ENCODE measurements at regions not wholly inside any gene's neighbourhood (a gene's known extent, or its start where the extent isn't known, plus 50 kb on each side); places are given as distances from the start of the nearest gene placed in this dataset.

DNA sequence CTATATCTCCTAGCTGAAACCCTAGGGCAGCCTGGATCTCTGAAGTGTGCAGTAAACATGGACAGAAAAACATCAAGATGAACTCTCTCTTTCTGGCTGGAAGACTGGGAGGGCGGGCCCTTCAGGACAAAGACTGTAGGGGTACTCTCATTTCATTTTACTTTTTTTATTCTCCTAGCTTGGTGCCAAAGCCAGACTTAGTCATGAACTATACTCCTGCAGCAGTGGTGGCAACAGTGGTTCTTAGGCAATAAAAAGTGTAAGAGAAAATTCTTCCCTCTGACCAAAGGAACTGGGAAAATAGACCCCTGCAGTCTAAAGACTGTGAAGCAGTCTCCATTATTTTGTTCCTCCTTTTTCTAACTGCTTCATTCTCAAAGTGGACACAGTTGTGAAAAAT is 213.8 kb upstream of the JUN start:
- no peak overlapping the region for H3K4me3 ChIP-seq (ENCODE audit: low read depth, poor library complexity, severe bottlenecking)
- TF ChIP-seq CTCF (IDR thresholded peaks at IDR 0.05) (no peak), POLR2A (IDR thresholded peaks at IDR 0.05) (no peak)
- WGBS, 2 donors: 97 to 100% methylated on average over 1 of the region's 1 CpG
- no peak for DNase-seq (ENCODE audit: low spot score in 2 of 2)
- intact Hi-C loops (cut with DNase I; ENCODE audit: low total_unique reads): no loop called here

DNA sequence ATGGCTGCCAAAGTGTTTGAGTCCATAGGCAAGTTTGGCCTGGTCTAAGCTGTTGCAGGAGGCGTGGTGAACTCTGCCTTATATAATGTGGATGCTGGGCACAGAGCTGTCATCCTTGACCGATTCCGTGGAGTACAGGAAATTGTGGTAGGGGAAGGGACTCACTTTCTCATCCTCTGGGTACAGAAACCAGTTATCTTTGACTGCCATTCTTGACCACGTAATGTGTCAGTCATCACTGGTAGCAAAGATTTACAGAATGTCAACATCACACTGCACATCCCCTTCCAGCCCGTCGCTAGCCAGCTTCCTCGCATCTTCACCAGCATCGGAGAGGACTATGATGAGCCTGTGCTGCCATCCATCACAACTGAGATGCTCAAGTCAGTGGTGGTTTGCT is 215.8 kb upstream of the JUN start:
- DNase-seq (ENCODE audit: low spot score in 2 of 2): no peak
- WGBS, 2 donors: 80 to 92% methylated on average over 8 of the region's 8 CpGs
- no peak for TF ChIP-seq POLR2A (IDR thresholded peaks at IDR 0.05)
- no peak for TF ChIP-seq CTCF (IDR thresholded peaks at IDR 0.05)

GRCh38 chr1:59004755-59005154 is 220.9 kb upstream of the JUN start:
- H3K4me3 ChIP-seq (ENCODE audit: low read depth, poor library complexity, severe bottlenecking): no peak overlapping the region
- TF ChIP-seq CTCF (IDR thresholded peaks at IDR 0.05) (no peak), POLR2A (IDR thresholded peaks at IDR 0.05) (no peak)
- no peak for DNase-seq (ENCODE audit: low spot score in 2 of 2)
- intact Hi-C loops (cut with DNase I; ENCODE audit: low total_unique reads): no loop called here
- 75 to 76% methylated on average over 2 of the region's 2 CpGs for WGBS, 2 donors

More for the DNA sequence above, 215.8 kb upstream of the JUN start:
- no peak overlapping the region for H3K4me3 ChIP-seq (ENCODE audit: low read depth, poor library complexity, severe bottlenecking)
- intact Hi-C loops (cut with DNase I; ENCODE audit: low total_unique reads): no loop called here

- TF ChIP-seq CTCF (IDR thresholded peaks at IDR 0.05) (no peak), POLR2A (IDR thresholded peaks at IDR 0.05) (no peak)
- intact Hi-C loops (cut with DNase I; ENCODE audit: low total_unique reads): no loop called here
- peak in 1 of 2 donors; percentile 25 for DNase-seq (ENCODE audit: low spot score in 2 of 2)
- H3K4me3 ChIP-seq (ENCODE audit: low read depth, poor library complexity, severe bottlenecking): no peak overlapping the region
- WGBS, 2 donors: 88 to 92% methylated on average over 1 of the region's 1 CpG
Measured at GRCh38 chr1:59005491-59006288, 221.8 kb upstream of the JUN start.

GRCh38 chr1:59006289-59006658 is 222.4 kb upstream of the JUN start:
- no peak overlapping the region for H3K4me3 ChIP-seq (ENCODE audit: low read depth, poor library complexity, severe bottlenecking)
- intact Hi-C loops (cut with DNase I; ENCODE audit: low total_unique reads): no loop called here

More at GRCh38 chr1:59006289-59006658, 222.4 kb upstream of the JUN start:
- WGBS, 2 donors: 83 to 85% methylated on average over 3 of the region's 3 CpGs
- DNase-seq (ENCODE audit: low spot score in 2 of 2): no peak
- no peak for TF ChIP-seq CTCF (IDR thresholded peaks at IDR 0.05)
- TF ChIP-seq POLR2A (IDR thresholded peaks at IDR 0.05): no peak

Measured in lower leg skin (tissue), 4 donors.